Vagina (tissue), 2 donors: ENCODE measurements at regions not wholly inside any gene's neighbourhood (a gene's known extent, or its start where the extent isn't known, plus 50 kb on each side); places are given as distances from the start of the nearest gene placed in this dataset.

Experiments used
- DNase-seq, 2 donors: peaks; one replicate each; pipeline ENCODE4 v3.0.0-alpha.2; 2017; ENCODE audit errors: extremely low spot score in 2 of 2
- H3K27ac ChIP-seq: fragments of 200-600 bp; sonication (generic); one replicate; pipeline ENCODE4 v1.5.1; 2019
- H3K27me3 ChIP-seq: fragments of 200-600 bp; sonication (generic); one replicate; pipeline ENCODE4 v1.5.1; 2019
- H3K36me3 ChIP-seq, 2 donors: fragments of 200-600 bp; sonication (generic); one replicate each; pipeline ENCODE4 v1.5.1; 2017 to 2019
- H3K4me1 ChIP-seq: fragments of 200-600 bp; sonication (generic); one replicate; pipeline ENCODE4 v1.5.1; 2019
- H3K4me3 ChIP-seq, 2 donors: fragments of 200-600 bp; sonication (generic); 1 replicate in 1 of 2; 2 replicates in 1 of 2; pipeline ENCODE4 v1.5.1; 2016 to 2019
- H3K9me3 ChIP-seq: fragments of 200-600 bp; sonication (generic); one replicate; pipeline ENCODE4 v1.5.1; 2019
- POLR2A ChIP-seq, 2 donors: fragments of 450-650 bp; IDR thresholded peaks; one replicate each; pipeline ENCODE4 v1.6.1; 2017; ENCODE audit warnings: antibody characterized with exemption in 2 of 2, mild to moderate bottlenecking in 2 of 2, moderate library complexity in 2 of 2
- POLR2AphosphoS5 ChIP-seq, 2 donors: sonication (generic); formaldehyde crosslinking; IDR thresholded peaks; one replicate each; pipeline ENCODE4 v1.9.0; 2017; ENCODE audit warnings: antibody characterized with exemption in 2 of 2, mild to moderate bottlenecking in 2 of 2, low read depth in 1 of 2; ENCODE audit not compliant: insufficient read depth in 1 of 2
- intact Hi-C: fragments of 100-400 bp; cut with DNase I; formaldehyde crosslinking; loops from one replicate; pipeline ENCODE4 v1.15.1; 2023
- TF ChIP-seq, protein P1 (sequence below), 3 experiments: fragments of 450-650 bp in 2 of 3; fragments of 200-600 bp in 1 of 3; sonication (generic) in 1 of 3; IDR thresholded peaks; one replicate each; pipeline ENCODE4 v1.5.1; 2017 to 2019; ENCODE audit warnings: antibody characterized with exemption in 3 of 3, mild to moderate bottlenecking in 2 of 3, moderate library complexity in 2 of 3

DNA sequence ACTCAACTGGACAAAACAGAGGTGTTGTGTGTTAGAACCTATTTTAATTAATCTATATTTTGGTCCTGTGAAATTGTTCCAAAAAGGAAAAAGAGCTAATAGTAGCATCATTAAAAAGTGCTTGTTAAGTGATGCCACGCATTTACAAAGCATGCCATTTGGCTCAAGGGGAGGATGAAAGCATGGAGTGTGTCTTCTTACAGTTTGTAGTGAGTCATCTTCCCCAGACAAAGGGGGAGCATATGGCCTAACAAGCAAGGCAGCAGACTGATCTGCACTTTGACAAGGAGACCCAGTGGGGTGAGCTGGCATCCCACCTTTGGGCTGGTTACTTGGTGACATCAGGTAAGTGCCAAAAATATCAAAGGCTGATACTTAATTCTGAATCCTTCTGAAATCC is 297.0 kb downstream of the FGF9 start:
- intact Hi-C loops = no loop called here
- no peak for DNase-seq
- H3K36me3 ChIP-seq = no peaks in the 10 kb centered on the region
- no peaks in the 10 kb centered on the region for H3K4me1 ChIP-seq
- H3K9me3 ChIP-seq = no peaks in the 10 kb centered on the region
- no peak overlapping the region for H3K4me3 ChIP-seq
- TF ChIP-seq, protein P1, sequence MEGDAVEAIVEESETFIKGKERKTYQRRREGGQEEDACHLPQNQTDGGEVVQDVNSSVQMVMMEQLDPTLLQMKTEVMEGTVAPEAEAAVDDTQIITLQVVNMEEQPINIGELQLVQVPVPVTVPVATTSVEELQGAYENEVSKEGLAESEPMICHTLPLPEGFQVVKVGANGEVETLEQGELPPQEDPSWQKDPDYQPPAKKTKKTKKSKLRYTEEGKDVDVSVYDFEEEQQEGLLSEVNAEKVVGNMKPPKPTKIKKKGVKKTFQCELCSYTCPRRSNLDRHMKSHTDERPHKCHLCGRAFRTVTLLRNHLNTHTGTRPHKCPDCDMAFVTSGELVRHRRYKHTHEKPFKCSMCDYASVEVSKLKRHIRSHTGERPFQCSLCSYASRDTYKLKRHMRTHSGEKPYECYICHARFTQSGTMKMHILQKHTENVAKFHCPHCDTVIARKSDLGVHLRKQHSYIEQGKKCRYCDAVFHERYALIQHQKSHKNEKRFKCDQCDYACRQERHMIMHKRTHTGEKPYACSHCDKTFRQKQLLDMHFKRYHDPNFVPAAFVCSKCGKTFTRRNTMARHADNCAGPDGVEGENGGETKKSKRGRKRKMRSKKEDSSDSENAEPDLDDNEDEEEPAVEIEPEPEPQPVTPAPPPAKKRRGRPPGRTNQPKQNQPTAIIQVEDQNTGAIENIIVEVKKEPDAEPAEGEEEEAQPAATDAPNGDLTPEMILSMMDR (IDR thresholded peaks at IDR 0.05) = no peak
- no peak for TF ChIP-seq POLR2A (IDR thresholded peaks at IDR 0.05)
- no peak for TF ChIP-seq POLR2AphosphoS5 (IDR thresholded peaks at IDR 0.05; ENCODE audit: insufficient read depth in 1 of 2, low read depth in 1 of 2)
- no peak overlapping the region for H3K27ac ChIP-seq
- no peaks in the 10 kb centered on the region for H3K27me3 ChIP-seq

DNA sequence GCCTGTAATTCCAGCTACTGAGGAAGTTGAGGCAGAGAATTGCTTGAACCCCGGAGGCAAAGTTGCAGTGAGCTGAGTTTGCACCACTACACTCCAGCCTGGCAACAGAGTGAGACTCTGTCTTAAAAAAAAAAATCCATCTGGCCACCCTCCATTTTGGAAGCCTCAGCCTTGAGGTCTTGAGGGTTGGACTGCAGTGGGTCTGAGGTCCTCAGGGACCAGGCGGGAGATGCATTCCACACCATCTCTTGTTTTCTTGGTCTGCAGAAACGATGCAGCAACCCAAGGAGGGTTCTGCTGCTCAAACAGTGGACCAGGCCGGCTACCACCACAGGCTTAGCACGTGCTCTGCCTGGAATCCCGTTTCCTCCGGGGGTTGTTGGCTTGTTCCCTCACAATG is 299.3 kb downstream of the FGF9 start:
- H3K9me3 ChIP-seq = no peaks in the 10 kb centered on the region
- H3K4me3 ChIP-seq = no peak overlapping the region
- TF ChIP-seq POLR2AphosphoS5 (IDR thresholded peaks at IDR 0.05; ENCODE audit: insufficient read depth in 1 of 2, low read depth in 1 of 2) = no peak
- TF ChIP-seq, protein P1 (IDR thresholded peaks at IDR 0.05) = no peak
- no peak for TF ChIP-seq POLR2A (IDR thresholded peaks at IDR 0.05)
- H3K4me1 ChIP-seq = no peaks in the 10 kb centered on the region
- H3K27ac ChIP-seq = no peak overlapping the region
- DNase-seq = no peak
- H3K27me3 ChIP-seq = no peaks in the 10 kb centered on the region
- no peaks in the 10 kb centered on the region for H3K36me3 ChIP-seq
- intact Hi-C loops = no loop called here

DNA sequence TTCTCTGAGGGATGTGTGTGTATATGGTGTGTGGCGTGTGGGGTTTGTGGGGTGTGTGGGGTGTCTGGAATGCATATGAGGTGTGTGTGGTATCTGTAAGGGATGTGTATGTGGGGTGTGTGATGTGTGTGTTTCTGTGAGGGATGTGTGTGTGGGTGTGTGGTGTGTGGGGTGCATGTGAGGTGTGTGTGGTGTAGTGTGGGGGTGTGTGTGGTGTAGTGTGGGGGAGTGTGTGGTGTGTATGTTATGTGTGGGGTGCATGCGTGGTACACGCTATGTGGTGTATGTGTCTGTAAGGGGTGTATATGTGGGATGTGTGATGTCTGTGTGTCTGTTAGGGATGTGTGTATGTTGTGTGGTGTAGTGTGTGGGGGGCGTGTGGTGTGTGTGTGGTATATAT is 300.0 kb downstream of the FGF9 start:
- H3K27me3 ChIP-seq = no peaks in the 10 kb centered on the region
- no peaks in the 10 kb centered on the region for H3K9me3 ChIP-seq
- intact Hi-C loops = no loop called here
- H3K27ac ChIP-seq = peak overlapping the region; percentile 17
- no peak for DNase-seq
- TF ChIP-seq POLR2A (IDR thresholded peaks at IDR 0.05) = no peak
- no peak for TF ChIP-seq POLR2AphosphoS5 (IDR thresholded peaks at IDR 0.05; ENCODE audit: insufficient read depth in 1 of 2, low read depth in 1 of 2)
- TF ChIP-seq, protein P1 (IDR thresholded peaks at IDR 0.05) = no peak
- H3K4me3 ChIP-seq = no peak overlapping the region
- H3K36me3 ChIP-seq = no peaks in the 10 kb centered on the region
- no peaks in the 10 kb centered on the region for H3K4me1 ChIP-seq

DNA sequence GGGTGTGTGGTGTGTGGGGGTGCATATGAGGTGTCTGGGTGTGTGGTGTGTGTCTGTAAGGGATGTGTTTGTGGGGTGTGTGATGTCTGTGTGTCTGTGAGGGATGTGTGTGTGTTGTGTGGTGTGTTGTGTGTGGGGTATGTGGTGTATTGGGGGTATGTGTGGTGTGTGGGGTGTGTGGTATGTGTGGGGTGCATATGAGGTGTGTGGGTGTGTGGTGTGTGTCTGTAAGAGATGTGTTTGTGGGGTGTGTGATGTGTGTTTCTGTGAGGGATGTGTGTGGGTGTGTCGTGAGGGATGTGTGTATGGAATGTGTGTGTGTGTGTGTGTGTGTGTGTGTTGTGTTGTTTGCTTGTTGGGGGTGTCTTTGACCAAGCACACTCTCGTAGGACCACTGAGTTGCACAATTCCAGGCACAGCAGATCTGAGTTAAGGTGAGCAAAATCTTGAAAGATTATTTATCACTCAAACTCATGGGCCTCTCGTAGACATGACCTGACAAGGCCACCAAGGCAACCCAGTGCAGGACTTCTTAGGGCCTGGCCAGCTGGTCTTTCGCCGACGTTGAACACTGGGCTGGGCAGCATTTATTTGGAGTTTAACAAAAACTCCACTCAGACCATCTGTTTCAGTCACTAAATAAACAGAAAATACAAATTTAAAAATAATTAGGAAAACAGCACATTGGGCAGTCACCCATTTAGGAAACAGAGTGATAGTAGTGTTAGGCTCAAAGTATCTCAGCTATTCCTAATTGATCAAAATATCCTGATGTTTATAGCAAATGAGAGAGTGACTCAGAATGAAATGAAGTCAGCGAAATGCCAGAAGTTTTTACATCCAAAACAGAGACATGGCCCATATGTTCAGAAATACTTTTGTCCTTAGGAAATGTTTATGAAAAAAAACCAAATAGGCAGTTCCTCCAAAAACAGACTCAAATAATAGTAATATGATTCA is 301.1 kb downstream of the FGF9 start:
- intact Hi-C loops = no loop called here
- DNase-seq = no peak
- peak overlapping the region; percentile 17 for H3K27ac ChIP-seq
- no peaks in the 10 kb centered on the region for H3K4me1 ChIP-seq
- H3K27me3 ChIP-seq = no peaks in the 10 kb centered on the region
- no peaks in the 10 kb centered on the region for H3K36me3 ChIP-seq
- H3K9me3 ChIP-seq = no peaks in the 10 kb centered on the region
- TF ChIP-seq POLR2A (IDR thresholded peaks at IDR 0.05) (no peak), POLR2AphosphoS5 (IDR thresholded peaks at IDR 0.05; ENCODE audit: insufficient read depth in 1 of 2, low read depth in 1 of 2) (no peak)
- TF ChIP-seq, protein P1 (IDR thresholded peaks at IDR 0.05) = no peak
- no peak overlapping the region for H3K4me3 ChIP-seq
